SK-N-SH treated with all-trans-retinoic acid at 6 μM for 48 hours (cell line): ENCODE measurements at regions not wholly inside any gene's neighbourhood (a gene's known extent, or its start where the extent isn't known, plus 50 kb on each side); places are given as distances from the start of the nearest gene placed in this dataset.

Experiments
- ARNTL ChIP-seq: fragments of 450-650 bp; formaldehyde crosslinking; IDR thresholded peaks from 2 replicates; pipeline ENCODE4 v1.5.0; 2020; ENCODE audit warnings: low read depth, mild to moderate bottlenecking, moderate library complexity, borderline replicate concordance
- CREB5 ChIP-seq: fragments of 250-450 bp; sonication (Bioruptor Pico); IDR thresholded peaks from 2 replicates; pipeline ENCODE4 v1.5.1; 2020; ENCODE audit warnings: low read depth, mild to moderate bottlenecking, moderate library complexity
- GLIS3 ChIP-seq: fragments of 250-450 bp; sonication (Bioruptor Pico); IDR thresholded peaks from 2 replicates; pipeline ENCODE4 v1.5.0; 2020; ENCODE audit warnings: mild to moderate bottlenecking, moderate library complexity
- OSR1 ChIP-seq: fragments of 250-450 bp; sonication (Bioruptor Pico); IDR thresholded peaks from 2 replicates; pipeline ENCODE4 v1.8.0; 2022; ENCODE audit warnings: moderate library complexity, mild to moderate bottlenecking, inconsistent platforms
- PATZ1 ChIP-seq: fragments of 250-450 bp; sonication (Bioruptor Pico); IDR thresholded peaks from 2 replicates; pipeline ENCODE4 v1.8.0; 2020; ENCODE audit warnings: mild to moderate bottlenecking, moderate library complexity, borderline replicate concordance
- POU6F1 ChIP-seq: fragments of 250-450 bp; sonication (Bioruptor Pico); IDR thresholded peaks from 2 replicates; pipeline ENCODE4 v1.8.0; 2021; ENCODE audit warnings: low read depth, mild to moderate bottlenecking, moderate library complexity, borderline replicate concordance
- PPARA ChIP-seq: fragments of 250-450 bp; sonication (Bioruptor Pico); IDR thresholded peaks from 2 replicates; pipeline ENCODE4 v1.5.0; 2020; ENCODE audit warnings: mild to moderate bottlenecking, borderline replicate concordance
- RARB ChIP-seq: fragments of 250-450 bp; sonication (Bioruptor Pico); IDR thresholded peaks from 2 replicates; pipeline ENCODE4 v1.8.0; 2021; ENCODE audit warnings: mild to moderate bottlenecking, moderate library complexity
- TOX ChIP-seq: fragments of 250-450 bp; sonication (Bioruptor Pico); IDR thresholded peaks from 2 replicates; pipeline ENCODE4 v1.8.0; 2021; ENCODE audit warnings: mild to moderate bottlenecking, moderate library complexity, borderline replicate concordance
- ZC3H10 ChIP-seq: fragments of 250-450 bp; sonication (Bioruptor Pico); IDR thresholded peaks from 2 replicates; pipeline ENCODE4 v1.5.1; 2021; ENCODE audit warnings: mild to moderate bottlenecking, moderate library complexity
- ZFP30 ChIP-seq: fragments of 450-650 bp; formaldehyde crosslinking; IDR thresholded peaks from 2 replicates; pipeline ENCODE4 v1.5.0; 2022; ENCODE audit warnings: mild to moderate bottlenecking, moderate library complexity
- ZNF565 ChIP-seq: fragments of 450-650 bp; formaldehyde crosslinking; conservative IDR thresholded peaks from 2 replicates; pipeline ENCODE4 v1.5.0; 2020; ENCODE audit warnings: low read depth, mild to moderate bottlenecking, moderate library complexity
- ZNF8 ChIP-seq: fragments of 450-650 bp; formaldehyde crosslinking; IDR thresholded peaks from 2 replicates; pipeline ENCODE4 v1.5.0; 2020; ENCODE audit warnings: mild to moderate bottlenecking, moderate library complexity

GRCh38 chr9:87371795-87372355 is 125.8 kb upstream of the DAPK1 start:
- TF ChIP-seq ZNF8 (CRISPR knock-in tag) (no peak), ZNF565 (CRISPR knock-in tag) (no peak), OSR1 (CRISPR knock-in tag) (no peak), RARB (CRISPR knock-in tag) (no peak), ARNTL (CRISPR knock-in tag) (no peak), ZFP30 (no peak), POU6F1 (no peak), TOX (CRISPR knock-in tag) (no peak), CREB5 (no peak), PATZ1 (CRISPR knock-in tag) (no peak), PPARA (CRISPR knock-in tag) (no peak), ZC3H10 (CRISPR knock-in tag) (no peak), GLIS3 (CRISPR knock-in tag) (no peak)
